IMR-90 (cell line): ENCODE measurements at regions not wholly inside any gene's neighbourhood (a gene's known extent, or its start where the extent isn't known, plus 50 kb on each side); places are given as distances from the start of the nearest gene placed in this dataset.

ENCODE experiments used
- ATAC-seq: fragments of 200-7000 bp; cut with Tn5 transposase; 2 replicates; pipeline ENCODE4 v1.9.1; 2020; ENCODE audit warnings: low read depth, mild to moderate bottlenecking, moderate library complexity
- BruUV-seq: library from RNA; stranded (reverse); fragments of 400-500 nt; replicated peaks from 2 replicates; lab custom pipeline; 2021; lab: Mats Ljungman, UMichigan
- CTCF ChIA-PET: fragments of 300-600 bp; formaldehyde crosslinking; extraction: SDS; loops from one replicate; lab custom pipeline; 2021; ENCODE audit warnings: antibody characterized with exemption; lab: Yijun Ruan, JAX
- POLR2A ChIA-PET: fragments of 300-600 bp; sonication (Branson Sonifier 250); formaldehyde crosslinking; loops from one replicate; lab custom pipeline; 2022; ENCODE audit warnings: antibody characterized with exemption; ENCODE audit not compliant: unreplicated experiment; lab: Charles Lee
- DNase-seq: peaks from one replicate; pipeline ENCODE4 v3.0.0; 2013
- H2AFZ ChIP-seq: replicated peaks from 2 replicates; pipeline ENCODE3; 2013; ENCODE audit warnings: low read length, mild to moderate bottlenecking; ENCODE audit not compliant: poor library complexity
- H2AK5ac ChIP-seq: 2 replicates; pipeline ENCODE4 v1.6.1; 2013; ENCODE audit warnings: low read depth, low read length, inconsistent platforms
- H2AK9ac ChIP-seq: replicated peaks from 2 replicates; pipeline ENCODE3; 2013; ENCODE audit warnings: mild to moderate bottlenecking, low read depth, low read length, moderate library complexity; ENCODE audit not compliant: poor library complexity
- H2BK120ac ChIP-seq: 2 replicates; pipeline ENCODE4 v1.6.1; 2013; ENCODE audit warnings: low read depth, low read length, inconsistent platforms
- H2BK15ac ChIP-seq: 3 replicates; pipeline ENCODE4 v1.6.1; 2013; ENCODE audit warnings: low read depth, low read length, inconsistent platforms
- H2BK20ac ChIP-seq: 2 replicates; pipeline ENCODE4 v1.6.1; 2013; ENCODE audit warnings: low read depth, mild to moderate bottlenecking, inconsistent platforms, low read length, moderate library complexity
- H2BK5ac ChIP-seq: 2 replicates; pipeline ENCODE4 v1.6.1; 2013; ENCODE audit warnings: mild to moderate bottlenecking, low read depth, low read length, inconsistent platforms; ENCODE audit not compliant: poor library complexity, severe bottlenecking
- H3K14ac ChIP-seq: replicated peaks from 2 replicates; pipeline ENCODE4 v1.6.1; 2013; ENCODE audit warnings: low read depth, low read length, inconsistent platforms
- H3K18ac ChIP-seq: 2 replicates; pipeline ENCODE4 v1.6.1; 2013; ENCODE audit warnings: low read depth, low read length, control low read depth
- H3K23ac ChIP-seq: 2 replicates; pipeline ENCODE4 v1.6.1; 2013; ENCODE audit warnings: low read depth, low read length, inconsistent platforms
- H3K27ac ChIP-seq: 2 replicates; pipeline ENCODE4 v1.5.1; 2013; ENCODE audit warnings: mild to moderate bottlenecking, control low read depth, low read length; ENCODE audit not compliant: insufficient read depth
- H3K27me3 ChIP-seq: 2 replicates; pipeline ENCODE4 v1.6.1; 2013; ENCODE audit warnings: low read length; ENCODE audit not compliant: control insufficient read depth, insufficient read depth
- H3K36me3 ChIP-seq: 2 replicates; pipeline ENCODE4 v1.6.1; 2013; ENCODE audit warnings: low read length, mixed read lengths; ENCODE audit not compliant: control insufficient read depth, insufficient read depth
- H3K4ac ChIP-seq: 2 replicates; pipeline ENCODE4 v1.6.1; 2013; ENCODE audit warnings: low read depth, low read length, inconsistent platforms
- H3K4me1 ChIP-seq: 2 replicates; pipeline ENCODE4 v1.6.1; 2013; ENCODE audit warnings: low read length, mixed read lengths; ENCODE audit not compliant: control insufficient read depth, insufficient read depth
- H3K4me2 ChIP-seq: 2 replicates; pipeline ENCODE4 v1.6.1; 2013; ENCODE audit warnings: low read depth, mild to moderate bottlenecking, control low read depth, low read length, moderate library complexity
- H3K4me3 ChIP-seq: 2 replicates; pipeline ENCODE4 v1.5.1; 2013; ENCODE audit warnings: low read depth, mild to moderate bottlenecking, control low read depth, low read length, moderate library complexity; ENCODE audit not compliant: insufficient read depth
- H3K56ac ChIP-seq: 2 replicates; pipeline ENCODE4 v1.6.1; 2013; ENCODE audit warnings: low read length, inconsistent platforms; ENCODE audit not compliant: insufficient read depth; ENCODE audit errors: extremely low read depth
- H3K79me1 ChIP-seq, 2 experiments: 2 replicates each; pipeline ENCODE4 v1.6.1; 2013; ENCODE audit warnings: low read length in 2 of 2, inconsistent platforms in 1 of 2, low read depth in 1 of 2
- H3K9ac ChIP-seq: 2 replicates; pipeline ENCODE4 v1.6.1; 2013; ENCODE audit warnings: low read depth, low read length, control low read depth
- H3K9me1 ChIP-seq: 2 replicates; pipeline ENCODE4 v1.6.1; 2013; ENCODE audit warnings: low read length, inconsistent platforms; ENCODE audit not compliant: insufficient read depth
- H3K9me3 ChIP-seq: 2 replicates; pipeline ENCODE4 v1.6.1; 2013; ENCODE audit warnings: low read length; ENCODE audit not compliant: control insufficient read depth, insufficient read depth
- H4K20me1 ChIP-seq: 2 replicates; pipeline ENCODE4 v1.6.1; 2013; ENCODE audit warnings: low read length, inconsistent platforms; ENCODE audit not compliant: insufficient read depth
- H4K5ac ChIP-seq: 2 replicates; pipeline ENCODE4 v1.6.1; 2013; ENCODE audit warnings: mild to moderate bottlenecking, low read depth, low read length, control low read depth
- H4K8ac ChIP-seq, 2 experiments: 2 replicates each; pipeline ENCODE4 v1.6.1; 2013; ENCODE audit warnings: low read depth in 2 of 2, low read length in 2 of 2, control low read depth in 1 of 2, inconsistent platforms in 1 of 2
- H4K91ac ChIP-seq: 2 replicates; pipeline ENCODE4 v1.6.1; 2013; ENCODE audit warnings: low read depth, low read length, inconsistent platforms; ENCODE audit not compliant: insufficient read depth
- CEBPB ChIP-seq: IDR thresholded peaks from 2 replicates; pipeline ENCODE4 v1.6.1; 2012; ENCODE audit warnings: low read depth, low read length, improper control_type of control experiment
- CTCF ChIP-seq: conservative IDR thresholded peaks from 2 replicates; pipeline ENCODE4 v1.5.1; 2012; ENCODE audit warnings: mild to moderate bottlenecking, low read depth, low read length, improper control_type of control experiment
- MAFK ChIP-seq: IDR thresholded peaks from 2 replicates; pipeline ENCODE4 v1.6.1; 2012; ENCODE audit warnings: low read depth, low read length, improper control_type of control experiment
- MAZ ChIP-seq: IDR thresholded peaks from 2 replicates; pipeline ENCODE4 v1.6.1; 2012; ENCODE audit warnings: low read depth, mild to moderate bottlenecking, low read length, improper control_type of control experiment, moderate library complexity, borderline replicate concordance
- SMC3 ChIP-seq: fragments of 150-350 bp; IDR thresholded peaks from 2 replicates; pipeline ENCODE4 v1.6.1; 2016; ENCODE audit warnings: low read depth, mild to moderate bottlenecking, antibody characterized with exemption, low read length, moderate library complexity
- WGBS, 2 experiments: methylation state at CpG; one replicate each; pipeline versions ENCODE4 v1.1.5 to v1.1.7; 2013; ENCODE audit warnings: missing lambda C conversion rate in 2 of 2; ENCODE audit not compliant: insufficient read length in 1 of 2; ENCODE audit errors: extremely low coverage in 2 of 2; 5-methylcytosine and 5-hydroxymethylcytosine counted together
- dilution Hi-C: fragments of 300-500 bp; cut with HindIII; formaldehyde crosslinking; loops from one replicate; pipeline ENCODE4 v1.14.3; 2018; ENCODE audit warnings: low sequenced_read_pairs; ENCODE audit not compliant: unreplicated experiment
- in situ Hi-C: fragments of 300-500 bp; cut with MboI; formaldehyde crosslinking; loops from 3 replicates; pipeline ENCODE4 v1.14.3; 2019; ENCODE audit warnings: low sequenced_read_pairs, inconsistent platforms, mixed read lengths
- intact Hi-C: fragments of 100-400 bp; cut with micrococcal nuclease; formaldehyde crosslinking; loops from 2 replicates; pipeline ENCODE4 v1.10.0; 2022

GRCh38 chr1:99579691-99580172 is 66.2 kb upstream of the PALMD start:
- dilution Hi-C loops, result no loop called here
- H4K5ac ChIP-seq, result no peak overlapping the region

More at GRCh38 chr1:99579691-99580172, 66.2 kb upstream of the PALMD start:
- Histone ChIP-seq H3K14ac (no peak overlapping the region), H3K23ac (no peak overlapping the region), H2BK15ac (no peak overlapping the region), H2BK20ac (no peak overlapping the region), H3K79me1 (no peaks in the 10 kb centered on the region), H3K9me1 (no peaks in the 10 kb centered on the region), H3K27ac (no peak overlapping the region), H2AK5ac (no peak overlapping the region), H3K18ac (no peak overlapping the region), H3K4me1 (0 out of 2 replicates have a peak, but pooled peaks cover 2% of the 10 kb centered on the region), H3K36me3 (no peaks in the 10 kb centered on the region), H3K9me3 (no peaks in the 10 kb centered on the region), H3K4ac (no peak overlapping the region), H3K56ac (no peak overlapping the region), H4K91ac (no peak overlapping the region), H2BK5ac (no peak overlapping the region), H3K4me3 (no peak overlapping the region), H4K20me1 (no peaks in the 10 kb centered on the region), H4K8ac (no peak overlapping the region), H2AK9ac (no peak overlapping the region), H3K9ac (no peak overlapping the region), H3K27me3 (no peaks in the 10 kb centered on the region), H2BK120ac (no peak overlapping the region), H2AFZ (no peak overlapping the region), H3K4me2 (no peak overlapping the region)
- no TSS peak for BruUV-seq
- CTCF ChIA-PET, result interaction anchor here (0.5 kb wide), 1 partner anchor 987 kb away, joined by 4 read pairs; no protein-coding TSS in a partner anchor
- no peak for ATAC-seq
- TF ChIP-seq CEBPB (no peak), MAFK (no peak), CTCF (no peak), MAZ (no peak), SMC3 (no peak)
- no CpG with 5 or more reads among the region's 2 CpGs for WGBS, 2 experiments
- intact Hi-C loops, result no loop called here
- in situ Hi-C loops, result no loop called here
- POLR2A ChIA-PET, result no interaction called here
- DNase-seq, result no peak
